ENCODE measurements at regions not wholly inside any gene's neighbourhood (a gene's known extent, or its start where the extent isn't known, plus 50 kb on each side); places are given as distances from the start of the nearest gene placed in this dataset.

DNA sequence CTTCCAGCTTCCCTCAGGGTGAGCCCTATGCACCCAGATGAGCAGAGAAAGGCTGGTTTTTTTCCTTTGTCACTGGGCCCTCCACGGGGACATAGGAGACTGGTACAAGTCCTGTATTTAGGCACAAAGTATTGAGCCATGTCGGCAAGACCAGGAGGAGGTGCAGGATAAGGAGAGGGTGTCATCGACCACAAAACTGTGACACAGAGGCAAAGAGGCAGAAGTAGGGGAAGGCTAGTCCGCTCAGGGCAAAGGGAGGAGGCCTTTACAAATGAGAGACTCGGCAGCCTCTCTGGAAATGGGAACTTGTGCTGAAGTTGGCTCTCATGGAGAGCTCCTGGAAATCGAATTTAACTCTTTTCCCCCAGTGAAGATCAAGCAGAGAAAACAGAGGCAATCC lies 70.7 kb upstream of the CAMK1G start:
- CTCF ChIA-PET, result no interaction called here
- POLR2A ChIA-PET, result no interaction called here
- Histone ChIP-seq H3K4me1 (ENCODE audit: control insufficient read depth, insufficient read depth, low read length) (no peaks in the 10 kb centered on the region), H3K9me3 (ENCODE audit: control insufficient read depth, insufficient read depth, low read depth, low read length) (no peaks in the 10 kb centered on the region), H3K4me3 (ENCODE audit: low read depth in 2 of 2, low read length in 2 of 2) (no peak overlapping the region), H3K27me3 (ENCODE audit: control insufficient read depth, insufficient read depth, low read length) (no peaks in the 10 kb centered on the region), H3K27ac (ENCODE audit: low read length) (no peak overlapping the region), H3K36me3 (ENCODE audit: control insufficient read depth, insufficient read depth, low read length) (no peaks in the 10 kb centered on the region)
- ATAC-seq (no peak), DNase-seq (ENCODE audit: low read depth, low spot score) (no peak)
- intact Hi-C loops (cut with micrococcal nuclease; ENCODE audit: unreplicated experiment) (no loop called here), in situ Hi-C loops (cut with HindIII; ENCODE audit: low pct_unique_long_range_greater_than_20kb, low sequenced_read_pairs) (no loop called here)
- TF ChIP-seq SIN3A (IDR thresholded peaks at IDR 0.05; ENCODE audit: borderline replicate concordance, insufficient read depth, low read depth, low read length), result no peak
- no peak for TF ChIP-seq POLR2AphosphoS5 (IDR thresholded peaks at IDR 0.05; ENCODE audit: low read depth, low read length)
- no peak for TF ChIP-seq REST (IDR thresholded peaks at IDR 0.05; ENCODE audit: insufficient read depth in 1 of 2, low read depth in 2 of 2, low read length in 1 of 2)
- no peak for TF ChIP-seq TCF7L2 (IDR thresholded peaks at IDR 0.05; ENCODE audit: low read depth, low read length)
- TF ChIP-seq CTCF (IDR thresholded peaks at IDR 0.05), result no peak
- no TSS peak for BruUV-seq (replicated peaks)

DNA sequence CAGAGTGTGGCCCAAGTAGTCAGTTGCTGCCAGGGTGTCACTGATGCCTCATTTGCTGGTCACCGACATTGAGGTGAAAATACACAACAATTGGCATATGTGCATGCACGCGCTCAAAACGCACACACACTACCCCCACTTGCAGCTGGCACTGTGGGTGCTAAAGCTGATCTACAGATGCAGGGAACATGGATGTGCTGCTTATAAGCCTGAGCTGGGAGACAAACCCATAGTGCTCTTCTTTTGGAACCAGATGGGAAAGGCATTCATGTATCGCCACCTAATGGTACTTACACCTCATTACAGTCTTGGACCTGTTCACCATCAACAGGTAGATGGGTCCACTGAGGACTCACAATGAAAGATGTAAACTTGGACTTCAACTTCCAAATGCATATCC lies 70.3 kb upstream of the CAMK1G start:
- Histone ChIP-seq H3K27me3 (ENCODE audit: control insufficient read depth, insufficient read depth, low read length) (no peaks in the 10 kb centered on the region), H3K9me3 (ENCODE audit: control insufficient read depth, insufficient read depth, low read depth, low read length) (no peaks in the 10 kb centered on the region), H3K27ac (ENCODE audit: low read length) (no peak overlapping the region), H3K4me3 (ENCODE audit: low read depth in 2 of 2, low read length in 2 of 2) (no peak overlapping the region), H3K36me3 (ENCODE audit: control insufficient read depth, insufficient read depth, low read length) (no peaks in the 10 kb centered on the region), H3K4me1 (ENCODE audit: control insufficient read depth, insufficient read depth, low read length) (no peaks in the 10 kb centered on the region)
- in situ Hi-C loops (cut with HindIII; ENCODE audit: low pct_unique_long_range_greater_than_20kb, low sequenced_read_pairs), result no loop called here
- ATAC-seq (no peak; the same call in 1 of the 2 replicates), DNase-seq (ENCODE audit: low read depth, low spot score) (peak; percentile 10)
- no peak for TF ChIP-seq POLR2AphosphoS5 (IDR thresholded peaks at IDR 0.05; ENCODE audit: low read depth, low read length)
- TF ChIP-seq REST (IDR thresholded peaks at IDR 0.05; ENCODE audit: insufficient read depth in 1 of 2, low read depth in 2 of 2, low read length in 1 of 2), result no peak
- TF ChIP-seq TCF7L2 (IDR thresholded peaks at IDR 0.05; ENCODE audit: low read depth, low read length), result no peak
- TF ChIP-seq CTCF (IDR thresholded peaks at IDR 0.05), result peak; percentile 61
- no peak for TF ChIP-seq SIN3A (IDR thresholded peaks at IDR 0.05; ENCODE audit: borderline replicate concordance, insufficient read depth, low read depth, low read length)
- no TSS peak for BruUV-seq (replicated peaks)
- ChIA-PET POLR2A (no interaction called here), CTCF (no interaction called here)
- intact Hi-C loops (cut with micrococcal nuclease; ENCODE audit: unreplicated experiment), result no loop called here
